ENCODE measurements at regions not wholly inside any gene's neighbourhood (a gene's known extent, or its start where the extent isn't known, plus 50 kb on each side); places are given as distances from the start of the nearest gene placed in this dataset.

DNA sequence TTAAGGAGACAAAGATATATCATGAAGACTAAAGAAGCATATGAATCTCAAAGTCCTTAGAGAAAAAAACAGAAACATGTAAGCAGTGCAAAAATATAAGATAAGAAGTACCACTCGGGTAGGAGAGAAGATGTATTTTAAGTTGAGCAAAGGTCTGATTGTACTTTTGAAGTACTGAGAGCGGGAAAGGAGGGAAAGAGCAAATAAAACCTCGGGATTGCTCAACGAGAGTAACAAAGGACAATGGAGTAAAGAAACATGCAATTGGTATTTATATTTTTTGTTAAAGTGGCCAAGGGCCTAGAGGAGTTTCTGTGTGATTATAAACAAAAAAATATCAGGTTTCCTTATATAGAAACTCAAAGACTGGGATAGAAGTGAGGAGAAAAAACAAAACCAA lies 251.9 kb downstream of the LNPK start:
- Histone ChIP-seq H3K9ac (ENCODE audit: low read length) (no peak overlapping the region), H3K36me3 (ENCODE audit: insufficient read depth, low read length) (no peaks in the 10 kb centered on the region), H4K20me1 (ENCODE audit: insufficient read depth, low read length) (no peaks in the 10 kb centered on the region), H3K27ac (ENCODE audit: low read depth, low read length) (no peak overlapping the region), H2AFZ (ENCODE audit: low read depth, low read length) (no peak overlapping the region), H3K4me2 (ENCODE audit: low read length) (no peak overlapping the region), H3K4me1 (ENCODE audit: insufficient read depth, low read length) (no peaks in the 10 kb centered on the region), H3K79me2 (ENCODE audit: insufficient read depth, low read length) (no peaks in the 10 kb centered on the region), H3K4me3 (ENCODE audit: insufficient read depth, low read depth, low read length) (no peak overlapping the region), H3K9me3 (ENCODE audit: insufficient read depth, low read depth, low read length) (no peaks in the 10 kb centered on the region), H3K27me3 (ENCODE audit: insufficient read depth, low read length) (peaks cover 2% of the 10 kb centered on the region)
- H3K27me3 Mint-ChIP-seq (ENCODE audit: low read depth, unreplicated experiment) = peaks cover 19% of the 10 kb centered on the region
- H3K4me3 Mint-ChIP-seq (ENCODE audit: unreplicated experiment) = no peak overlapping the region
- H3K9me3 Mint-ChIP-seq (ENCODE audit: unreplicated experiment) = no peaks in the 10 kb centered on the region
- FAIRE-seq = no peak
- H3K36me3 Mint-ChIP-seq (ENCODE audit: low read depth, unreplicated experiment) = no peaks in the 10 kb centered on the region
- DNase-seq (ENCODE audit: low read depth) = no peak
- H3K4me1 Mint-ChIP-seq (ENCODE audit: low read depth, unreplicated experiment) = no peaks in the 10 kb centered on the region
- TF ChIP-seq, protein P1, sequence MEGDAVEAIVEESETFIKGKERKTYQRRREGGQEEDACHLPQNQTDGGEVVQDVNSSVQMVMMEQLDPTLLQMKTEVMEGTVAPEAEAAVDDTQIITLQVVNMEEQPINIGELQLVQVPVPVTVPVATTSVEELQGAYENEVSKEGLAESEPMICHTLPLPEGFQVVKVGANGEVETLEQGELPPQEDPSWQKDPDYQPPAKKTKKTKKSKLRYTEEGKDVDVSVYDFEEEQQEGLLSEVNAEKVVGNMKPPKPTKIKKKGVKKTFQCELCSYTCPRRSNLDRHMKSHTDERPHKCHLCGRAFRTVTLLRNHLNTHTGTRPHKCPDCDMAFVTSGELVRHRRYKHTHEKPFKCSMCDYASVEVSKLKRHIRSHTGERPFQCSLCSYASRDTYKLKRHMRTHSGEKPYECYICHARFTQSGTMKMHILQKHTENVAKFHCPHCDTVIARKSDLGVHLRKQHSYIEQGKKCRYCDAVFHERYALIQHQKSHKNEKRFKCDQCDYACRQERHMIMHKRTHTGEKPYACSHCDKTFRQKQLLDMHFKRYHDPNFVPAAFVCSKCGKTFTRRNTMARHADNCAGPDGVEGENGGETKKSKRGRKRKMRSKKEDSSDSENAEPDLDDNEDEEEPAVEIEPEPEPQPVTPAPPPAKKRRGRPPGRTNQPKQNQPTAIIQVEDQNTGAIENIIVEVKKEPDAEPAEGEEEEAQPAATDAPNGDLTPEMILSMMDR (IDR thresholded peaks at IDR 0.05; ENCODE audit: insufficient read depth, low read depth, low read length) = no peak
- no peak for TF ChIP-seq EZH2 (IDR thresholded peaks at IDR 0.05; ENCODE audit: insufficient read depth, low read length)
- no peak overlapping the region for H3K27ac Mint-ChIP-seq (ENCODE audit: unreplicated experiment)

DNA sequence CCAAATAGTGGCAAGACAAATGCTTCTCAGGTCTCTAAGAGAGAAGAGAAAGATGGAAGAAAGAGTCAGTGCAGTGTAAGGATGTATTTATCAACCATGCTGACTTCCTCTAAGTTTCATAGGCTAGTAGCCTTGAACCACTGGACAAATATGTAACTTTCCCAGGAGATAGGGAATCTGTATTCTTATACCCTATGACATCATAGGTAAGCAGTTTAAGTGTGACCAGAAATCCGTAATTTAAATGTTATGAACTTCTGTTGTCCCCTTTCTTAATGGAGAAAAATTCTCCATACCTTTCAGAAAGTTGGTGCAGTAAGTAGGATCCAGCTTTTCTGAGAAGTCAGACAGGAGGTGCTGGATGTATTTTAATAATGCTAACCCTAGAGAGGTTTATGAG lies 256.2 kb downstream of the LNPK start:
- Mint-ChIP-seq H3K27me3 (ENCODE audit: low read depth, unreplicated experiment) (peaks cover 26% of the 10 kb centered on the region), H3K27ac (ENCODE audit: unreplicated experiment) (no peak overlapping the region), H3K9me3 (ENCODE audit: unreplicated experiment) (no peaks in the 10 kb centered on the region), H3K4me1 (ENCODE audit: low read depth, unreplicated experiment) (peaks cover 8% of the 10 kb centered on the region), H3K4me3 (ENCODE audit: unreplicated experiment) (no peak overlapping the region), H3K36me3 (ENCODE audit: low read depth, unreplicated experiment) (no peaks in the 10 kb centered on the region)
- FAIRE-seq (no peak), DNase-seq (ENCODE audit: low read depth) (no peak)
- Histone ChIP-seq H3K36me3 (ENCODE audit: insufficient read depth, low read length) (no peaks in the 10 kb centered on the region), H3K4me3 (ENCODE audit: insufficient read depth, low read depth, low read length) (no peak overlapping the region), H3K27me3 (ENCODE audit: insufficient read depth, low read length) (no peaks in the 10 kb centered on the region), H3K79me2 (ENCODE audit: insufficient read depth, low read length) (no peaks in the 10 kb centered on the region), H3K4me1 (ENCODE audit: insufficient read depth, low read length) (peaks cover 5% of the 10 kb centered on the region), H3K9ac (ENCODE audit: low read length) (no peak overlapping the region), H4K20me1 (ENCODE audit: insufficient read depth, low read length) (no peaks in the 10 kb centered on the region), H3K4me2 (ENCODE audit: low read length) (no peak overlapping the region), H3K27ac (ENCODE audit: low read depth, low read length) (no peak overlapping the region), H3K9me3 (ENCODE audit: insufficient read depth, low read depth, low read length) (no peaks in the 10 kb centered on the region), H2AFZ (ENCODE audit: low read depth, low read length) (no peak overlapping the region)
- TF ChIP-seq EZH2 (IDR thresholded peaks at IDR 0.05; ENCODE audit: insufficient read depth, low read length) = no peak
- TF ChIP-seq, protein P1 (IDR thresholded peaks at IDR 0.05; ENCODE audit: insufficient read depth, low read depth, low read length) = no peak

DNA sequence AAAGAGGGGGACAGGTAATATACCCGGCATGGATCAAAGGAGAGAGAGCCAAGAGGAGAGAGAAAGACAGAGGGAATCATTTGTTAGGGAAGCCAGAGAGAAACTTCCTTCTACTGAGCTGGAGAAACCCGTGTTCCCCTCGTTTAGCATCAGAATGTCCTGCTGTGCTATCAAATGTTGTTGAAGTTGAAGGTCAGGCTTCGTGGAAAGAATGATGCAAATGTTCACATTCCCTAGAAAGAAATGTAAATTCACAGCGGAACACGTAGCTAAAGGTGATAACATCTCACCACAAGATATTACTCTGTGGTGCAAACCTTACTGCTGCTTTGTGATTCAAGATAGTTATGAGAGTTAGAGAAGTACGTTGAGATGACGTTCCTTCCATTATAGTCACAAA lies 258.1 kb downstream of the LNPK start:
- H3K9me3 ChIP-seq (ENCODE audit: insufficient read depth, low read depth, low read length) = no peaks in the 10 kb centered on the region
- H3K27me3 ChIP-seq (ENCODE audit: insufficient read depth, low read length) = no peaks in the 10 kb centered on the region
- H3K4me1 Mint-ChIP-seq (ENCODE audit: low read depth, unreplicated experiment) = peaks cover 8% of the 10 kb centered on the region
- H3K36me3 ChIP-seq (ENCODE audit: insufficient read depth, low read length) = no peaks in the 10 kb centered on the region
- TF ChIP-seq EZH2 (IDR thresholded peaks at IDR 0.05; ENCODE audit: insufficient read depth, low read length) = no peak
- TF ChIP-seq, protein P1 (IDR thresholded peaks at IDR 0.05; ENCODE audit: insufficient read depth, low read depth, low read length) = no peak
- peaks cover 32% of the 10 kb centered on the region for H3K27me3 Mint-ChIP-seq (ENCODE audit: low read depth, unreplicated experiment)
- H3K36me3 Mint-ChIP-seq (ENCODE audit: low read depth, unreplicated experiment) = no peaks in the 10 kb centered on the region
- H3K27ac ChIP-seq (ENCODE audit: low read depth, low read length) = no peak overlapping the region
- no peaks in the 10 kb centered on the region for H4K20me1 ChIP-seq (ENCODE audit: insufficient read depth, low read length)
- no peak overlapping the region for H2AFZ ChIP-seq (ENCODE audit: low read depth, low read length)
- H3K9ac ChIP-seq (ENCODE audit: low read length) = no peak overlapping the region
- H3K4me3 ChIP-seq (ENCODE audit: insufficient read depth, low read depth, low read length) = no peak overlapping the region
- DNase-seq (ENCODE audit: low read depth) = peak; percentile 25
- no peak for FAIRE-seq
- H3K79me2 ChIP-seq (ENCODE audit: insufficient read depth, low read length) = no peaks in the 10 kb centered on the region
- H3K4me1 ChIP-seq (ENCODE audit: insufficient read depth, low read length) = peaks cover 5% of the 10 kb centered on the region
- no peaks in the 10 kb centered on the region for H3K9me3 Mint-ChIP-seq (ENCODE audit: unreplicated experiment)
- H3K27ac Mint-ChIP-seq (ENCODE audit: unreplicated experiment) = no peak overlapping the region
- H3K4me2 ChIP-seq (ENCODE audit: low read length) = no peak overlapping the region
- no peak overlapping the region for H3K4me3 Mint-ChIP-seq (ENCODE audit: unreplicated experiment)
